ENCODE measurements at regions not wholly inside any gene's neighbourhood (a gene's known extent, or its start where the extent isn't known, plus 50 kb on each side); places are given as distances from the start of the nearest gene placed in this dataset.

DNA sequence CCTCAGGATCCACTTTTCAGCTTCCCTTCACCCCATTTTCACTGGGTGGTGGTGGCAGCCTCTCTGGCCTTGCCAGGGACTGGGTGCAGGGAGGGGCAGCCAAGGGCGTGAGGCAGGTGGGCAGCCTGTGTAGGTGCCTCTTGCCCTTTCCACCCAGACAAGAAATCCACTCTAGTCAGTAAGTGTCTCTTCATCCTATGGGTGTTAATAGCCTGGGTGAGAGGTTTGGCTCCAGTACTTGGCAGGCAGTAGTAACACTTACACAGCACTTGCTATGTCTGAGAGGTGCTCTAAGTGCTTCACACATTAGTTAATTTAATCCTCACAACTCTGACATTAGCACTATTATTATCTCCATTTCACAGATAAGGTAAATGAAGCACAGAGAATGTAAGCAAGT lies 171.9 kb downstream of the EMP1 start:
- TF ChIP-seq, protein P1, sequence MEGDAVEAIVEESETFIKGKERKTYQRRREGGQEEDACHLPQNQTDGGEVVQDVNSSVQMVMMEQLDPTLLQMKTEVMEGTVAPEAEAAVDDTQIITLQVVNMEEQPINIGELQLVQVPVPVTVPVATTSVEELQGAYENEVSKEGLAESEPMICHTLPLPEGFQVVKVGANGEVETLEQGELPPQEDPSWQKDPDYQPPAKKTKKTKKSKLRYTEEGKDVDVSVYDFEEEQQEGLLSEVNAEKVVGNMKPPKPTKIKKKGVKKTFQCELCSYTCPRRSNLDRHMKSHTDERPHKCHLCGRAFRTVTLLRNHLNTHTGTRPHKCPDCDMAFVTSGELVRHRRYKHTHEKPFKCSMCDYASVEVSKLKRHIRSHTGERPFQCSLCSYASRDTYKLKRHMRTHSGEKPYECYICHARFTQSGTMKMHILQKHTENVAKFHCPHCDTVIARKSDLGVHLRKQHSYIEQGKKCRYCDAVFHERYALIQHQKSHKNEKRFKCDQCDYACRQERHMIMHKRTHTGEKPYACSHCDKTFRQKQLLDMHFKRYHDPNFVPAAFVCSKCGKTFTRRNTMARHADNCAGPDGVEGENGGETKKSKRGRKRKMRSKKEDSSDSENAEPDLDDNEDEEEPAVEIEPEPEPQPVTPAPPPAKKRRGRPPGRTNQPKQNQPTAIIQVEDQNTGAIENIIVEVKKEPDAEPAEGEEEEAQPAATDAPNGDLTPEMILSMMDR (IDR thresholded peaks at IDR 0.05; ENCODE audit: low read length) = no peak
- no peak for TF ChIP-seq EZH2 (IDR thresholded peaks at IDR 0.05; ENCODE audit: borderline replicate concordance, low read length)

Measured in OCI-LY1 (cell line).